GM12801 (cell line): ENCODE measurements at regions not wholly inside any gene's neighbourhood (a gene's known extent, or its start where the extent isn't known, plus 50 kb on each side); places are given as distances from the start of the nearest gene placed in this dataset.

Experiments used
- TF ChIP-seq, protein P1 (sequence below): IDR thresholded peaks from one replicate; pipeline ENCODE4 v1.5.1; 2011; ENCODE audit warnings: control low read depth; ENCODE audit not compliant: insufficient read length; ENCODE audit errors: extremely low read depth

DNA sequence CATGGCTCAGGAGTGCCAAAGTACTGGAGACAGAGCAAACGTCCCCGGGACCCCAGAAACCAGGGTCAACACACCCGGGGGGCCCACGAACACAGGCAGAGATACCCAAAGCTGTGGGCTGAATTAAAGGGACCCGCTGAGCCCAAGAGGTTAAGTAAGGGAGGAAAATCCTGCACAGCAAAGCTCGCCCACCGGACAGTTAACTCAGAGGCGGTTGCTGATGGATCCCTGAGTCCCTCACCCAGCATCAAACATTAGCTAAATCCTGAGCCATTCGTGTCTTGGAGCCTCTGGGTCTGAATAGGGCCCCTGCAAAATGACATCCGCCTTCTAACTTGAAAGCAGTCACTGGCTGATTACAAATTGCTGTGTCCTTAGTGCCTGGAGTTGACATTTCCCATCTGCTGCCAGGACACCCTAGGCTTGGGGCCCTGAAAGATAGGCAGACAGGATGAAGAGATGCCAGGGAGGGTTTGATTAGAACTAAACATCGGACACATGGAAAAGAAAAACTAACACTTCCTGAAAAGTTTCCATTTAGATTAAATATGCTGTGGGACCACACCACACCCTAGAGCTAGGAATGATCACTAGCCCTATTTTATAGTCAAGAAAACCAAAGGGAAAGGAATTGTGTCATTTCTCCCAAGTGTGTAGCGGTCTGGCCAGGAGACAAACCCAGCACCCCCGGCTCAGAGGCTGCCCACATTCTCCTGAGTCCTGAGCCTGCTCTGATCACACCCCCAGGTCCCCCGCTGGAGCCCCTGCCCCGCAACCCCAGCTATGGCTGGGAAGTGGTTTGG is 239.3 kb downstream of the NPHP4 start:
- TF ChIP-seq, protein P1, sequence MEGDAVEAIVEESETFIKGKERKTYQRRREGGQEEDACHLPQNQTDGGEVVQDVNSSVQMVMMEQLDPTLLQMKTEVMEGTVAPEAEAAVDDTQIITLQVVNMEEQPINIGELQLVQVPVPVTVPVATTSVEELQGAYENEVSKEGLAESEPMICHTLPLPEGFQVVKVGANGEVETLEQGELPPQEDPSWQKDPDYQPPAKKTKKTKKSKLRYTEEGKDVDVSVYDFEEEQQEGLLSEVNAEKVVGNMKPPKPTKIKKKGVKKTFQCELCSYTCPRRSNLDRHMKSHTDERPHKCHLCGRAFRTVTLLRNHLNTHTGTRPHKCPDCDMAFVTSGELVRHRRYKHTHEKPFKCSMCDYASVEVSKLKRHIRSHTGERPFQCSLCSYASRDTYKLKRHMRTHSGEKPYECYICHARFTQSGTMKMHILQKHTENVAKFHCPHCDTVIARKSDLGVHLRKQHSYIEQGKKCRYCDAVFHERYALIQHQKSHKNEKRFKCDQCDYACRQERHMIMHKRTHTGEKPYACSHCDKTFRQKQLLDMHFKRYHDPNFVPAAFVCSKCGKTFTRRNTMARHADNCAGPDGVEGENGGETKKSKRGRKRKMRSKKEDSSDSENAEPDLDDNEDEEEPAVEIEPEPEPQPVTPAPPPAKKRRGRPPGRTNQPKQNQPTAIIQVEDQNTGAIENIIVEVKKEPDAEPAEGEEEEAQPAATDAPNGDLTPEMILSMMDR = no peak

GRCh38 chr1:5751833-5752745 is 240.1 kb downstream of the NPHP4 start:
- TF ChIP-seq, protein P1 = no peak

DNA sequence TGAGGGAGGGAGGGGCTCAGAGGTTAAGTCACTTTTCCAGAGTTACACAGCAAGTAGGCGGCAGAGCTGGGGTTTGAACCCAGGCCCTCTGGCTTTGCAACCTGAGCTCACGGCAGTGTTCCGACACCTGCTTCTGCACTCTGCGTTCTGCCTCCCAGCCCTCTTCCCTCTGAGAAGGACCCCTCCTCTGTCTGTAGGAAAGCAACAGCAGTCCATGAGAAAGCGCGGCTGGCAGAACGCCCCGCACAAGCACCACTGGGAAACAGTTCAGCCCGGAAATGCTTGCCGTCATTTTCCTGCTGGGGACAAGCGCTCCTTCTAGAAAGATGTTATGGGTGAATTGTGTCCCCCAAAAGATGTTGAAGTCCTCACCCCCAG is 241.1 kb downstream of the NPHP4 start:
- TF ChIP-seq, protein P1 = no peak

DNA sequence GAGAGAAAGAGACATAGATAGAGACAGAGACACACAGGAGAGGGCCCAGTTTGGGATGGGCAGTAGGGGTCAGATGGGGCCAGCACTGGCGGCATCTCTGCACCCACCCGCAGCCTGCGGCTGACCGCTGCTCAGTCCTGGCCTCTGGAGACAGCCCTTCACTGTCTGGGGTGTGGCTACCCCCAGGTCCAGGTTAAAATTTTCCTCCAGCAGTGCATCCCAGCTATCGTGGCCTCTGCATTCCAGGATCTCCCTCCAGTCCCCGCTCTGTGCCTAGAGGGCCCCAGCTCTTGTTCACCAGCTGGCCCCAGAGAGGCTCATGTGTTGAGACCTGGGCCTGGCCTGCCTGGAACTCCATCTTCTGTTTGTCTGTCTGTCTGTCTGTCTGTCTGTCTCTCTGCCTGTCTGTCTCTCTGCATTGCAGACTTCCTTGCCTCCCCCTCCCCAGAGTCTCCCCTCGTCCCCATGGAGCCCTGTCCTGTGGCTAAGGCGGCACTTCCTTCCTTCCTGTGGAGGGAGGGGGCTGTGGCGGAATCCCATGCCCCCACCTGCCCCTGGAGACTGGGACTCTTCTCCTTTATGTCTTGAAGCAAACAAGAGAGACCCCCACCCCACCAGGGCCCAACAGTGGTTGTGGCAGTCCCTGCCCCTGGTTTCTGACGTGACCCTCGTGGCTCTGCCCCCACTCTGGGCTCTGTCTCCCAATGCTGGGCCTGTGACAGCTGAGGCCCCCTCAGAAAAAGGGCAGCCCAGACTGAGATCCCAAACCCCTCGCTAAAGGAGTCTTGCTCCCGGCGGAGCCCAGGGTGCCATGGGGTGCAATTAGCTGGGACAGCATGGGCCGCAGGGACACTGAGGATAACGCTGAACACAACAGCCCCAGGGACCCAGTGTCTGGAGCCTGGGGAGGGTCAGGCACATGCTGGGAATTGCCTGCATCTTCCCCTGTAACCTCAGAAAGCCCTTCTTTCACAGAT is 241.8 kb downstream of the NPHP4 start:
- TF ChIP-seq, protein P1 = no peak

- TF ChIP-seq, protein P1 = no peak
Observed at GRCh38 chr1:5748286-5749225, 243.7 kb downstream of the NPHP4 start.

- TF ChIP-seq, protein P1 = no peak
Observed at GRCh38 chr1:5747426-5748285, 244.6 kb downstream of the NPHP4 start.
